H1 (cell line): ENCODE measurements at regions not wholly inside any gene's neighbourhood (a gene's known extent, or its start where the extent isn't known, plus 50 kb on each side); places are given as distances from the start of the nearest gene placed in this dataset.

ENCODE experiments used
- BRCA1 ChIP-seq: IDR thresholded peaks from 2 replicates; pipeline ENCODE4 v1.6.1; 2012; ENCODE audit warnings: low read depth, low read length, improper control_type of control experiment
- CEBPB ChIP-seq: IDR thresholded peaks from 2 replicates; pipeline ENCODE4 v1.6.1; 2012; ENCODE audit warnings: low read depth, low read length
- TF ChIP-seq, protein P1 (sequence below): IDR thresholded peaks from 2 replicates; pipeline ENCODE4 v1.6.1; 2011; ENCODE audit warnings: low read depth, mild to moderate bottlenecking, low read length; ENCODE audit not compliant: insufficient read depth

DNA sequence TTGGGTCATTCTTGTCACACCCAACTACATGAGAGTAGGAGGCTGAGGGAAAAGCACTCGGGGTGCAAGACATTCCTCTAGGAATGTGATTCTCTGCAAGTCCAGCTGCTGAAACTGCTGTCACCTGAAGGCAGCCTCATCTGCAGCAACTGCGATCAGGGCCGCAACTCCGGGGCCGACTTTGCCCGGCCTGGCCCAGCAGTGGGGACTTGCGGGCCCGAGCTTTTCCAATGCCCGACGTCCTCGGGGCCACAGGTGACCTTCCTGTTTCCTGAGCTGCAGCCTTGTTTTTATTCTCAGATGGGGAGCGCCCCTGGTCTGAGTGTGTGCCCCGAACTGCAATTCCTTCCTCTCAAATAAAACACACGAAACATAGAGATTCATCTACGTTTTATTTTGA is 104.7 kb upstream of the NKX1-1 start (continued):
- TF ChIP-seq BRCA1 (no peak), CEBPB (no peak)
- TF ChIP-seq, protein P1, sequence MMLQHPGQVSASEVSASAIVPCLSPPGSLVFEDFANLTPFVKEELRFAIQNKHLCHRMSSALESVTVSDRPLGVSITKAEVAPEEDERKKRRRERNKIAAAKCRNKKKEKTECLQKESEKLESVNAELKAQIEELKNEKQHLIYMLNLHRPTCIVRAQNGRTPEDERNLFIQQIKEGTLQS, result no peak
